NCI-H1092 treated with DMSO at 0.1 percent for 48 hours (cell line): ENCODE measurements at regions not wholly inside any gene's neighbourhood (a gene's known extent, or its start where the extent isn't known, plus 50 kb on each side); places are given as distances from the start of the nearest gene placed in this dataset.

Experiments used
- DNase-seq: peaks from one replicate; lab custom pipeline; 2025; lab: John Stamatoyannopoulos, UW

- DNase-seq, result no peak
Measured at GRCh38 chr14:21987937-21988336, 314.3 kb upstream of the OR4E1 start.

GRCh38 chr14:21985081-21985480 is 311.5 kb upstream of the OR4E1 start:
- DNase-seq, result no peak

GRCh38 chr14:21978999-21979314 is 305.3 kb upstream of the OR4E1 start:
- no peak for DNase-seq

GRCh38 chr14:21978184-21978998 is 304.8 kb upstream of the OR4E1 start:
- no peak for DNase-seq

- no peak for DNase-seq
Measured at GRCh38 chr14:21974741-21975140, 301.1 kb upstream of the OR4E1 start.

- DNase-seq, result no peak
Measured at GRCh38 chr14:21965042-21965441, 291.4 kb upstream of the OR4E1 start.

GRCh38 chr14:21964180-21964579 is 290.6 kb upstream of the OR4E1 start:
- no peak for DNase-seq

GRCh38 chr14:21960636-21961035 is 287.0 kb upstream of the OR4E1 start:
- no peak for DNase-seq

GRCh38 chr14:21941885-21942284 is 268.3 kb upstream of the OR4E1 start:
- DNase-seq, result no peak

GRCh38 chr14:21940887-21941856 is 267.6 kb upstream of the OR4E1 start:
- DNase-seq, result no peak

- DNase-seq, result no peak
Measured at GRCh38 chr14:21939836-21940235, 266.2 kb upstream of the OR4E1 start.

GRCh38 chr14:21937996-21938395 is 264.4 kb upstream of the OR4E1 start:
- DNase-seq, result no peak

- no peak for DNase-seq
Measured at GRCh38 chr14:21933681-21934080, 260.1 kb upstream of the OR4E1 start.

- no peak for DNase-seq
Measured at GRCh38 chr14:21924479-21924878, 250.9 kb upstream of the OR4E1 start.

GRCh38 chr14:21923820-21924219 is 250.2 kb upstream of the OR4E1 start:
- no peak for DNase-seq

GRCh38 chr14:21921453-21921852 is 247.8 kb upstream of the OR4E1 start:
- DNase-seq, result no peak

- peak; percentile 17 for DNase-seq
Measured at GRCh38 chr14:21917699-21918436, 244.2 kb upstream of the OR4E1 start.

GRCh38 chr14:21915826-21916225 is 242.2 kb upstream of the OR4E1 start:
- no peak for DNase-seq

GRCh38 chr14:21913759-21914158 is 240.1 kb upstream of the OR4E1 start:
- peak; percentile 42 for DNase-seq

GRCh38 chr14:21912367-21912766 is 238.7 kb upstream of the OR4E1 start:
- DNase-seq, result no peak

- DNase-seq, result no peak
Measured at GRCh38 chr14:21911877-21912276, 238.3 kb upstream of the OR4E1 start.

GRCh38 chr14:21910260-21910659 is 236.6 kb upstream of the OR4E1 start:
- no peak for DNase-seq
